ENCODE measurements at regions not wholly inside any gene's neighbourhood (a gene's known extent, or its start where the extent isn't known, plus 50 kb on each side); places are given as distances from the start of the nearest gene placed in this dataset.

- no peak for TF ChIP-seq CTCF (IDR thresholded peaks at IDR 0.05)
- Histone ChIP-seq H3K27me3 (ENCODE audit: control insufficient read depth, insufficient read depth, low read length) (peaks cover 6% of the 10 kb centered on the region), H3K36me3 (ENCODE audit: control insufficient read depth, insufficient read depth, low read length) (no peaks in the 10 kb centered on the region)
These were observed 55.5 kb upstream of the DLX4 start for GRCh38 chr17:49913226-49914095.

GRCh38 chr17:49914096-49914490 lies 54.9 kb upstream of the DLX4 start:
- Histone ChIP-seq H3K27me3 (ENCODE audit: control insufficient read depth, insufficient read depth, low read length) (peaks cover 6% of the 10 kb centered on the region), H3K4me2 (ENCODE audit: low read length) (no peak overlapping the region), H3K79me2 (no peaks in the 10 kb centered on the region)

More at GRCh38 chr17:49913226-49914095, 55.5 kb upstream of the DLX4 start:
- peaks cover 5% of the 10 kb centered on the region for H3K4me1 ChIP-seq
- no peak overlapping the region for H3K4me2 ChIP-seq (ENCODE audit: low read length)
- H2AFZ ChIP-seq, result no peak overlapping the region
- no peaks in the 10 kb centered on the region for H3K79me2 ChIP-seq
- no peaks in the 10 kb centered on the region for H3K9me3 ChIP-seq (ENCODE audit: control insufficient read depth, low read length)
- H3K4me3 ChIP-seq (ENCODE audit: low read depth, low read length), result no peak overlapping the region
- no peak overlapping the region for H3K27ac ChIP-seq
- H3K9ac ChIP-seq, result no peak overlapping the region

GRCh38 chr17:49914664-49915063 lies 54.3 kb upstream of the DLX4 start:
- Histone ChIP-seq H3K9ac (no peak overlapping the region), H3K27me3 (ENCODE audit: control insufficient read depth, insufficient read depth, low read length) (peaks cover 6% of the 10 kb centered on the region), H3K4me3 (ENCODE audit: low read depth, low read length) (no peak overlapping the region), H3K4me1 (peaks cover 5% of the 10 kb centered on the region), H3K27ac (no peak overlapping the region), H3K79me2 (no peaks in the 10 kb centered on the region), H3K36me3 (ENCODE audit: control insufficient read depth, insufficient read depth, low read length) (no peaks in the 10 kb centered on the region), H2AFZ (no peak overlapping the region), H3K4me2 (ENCODE audit: low read length) (no peak overlapping the region), H3K9me3 (ENCODE audit: control insufficient read depth, low read length) (no peaks in the 10 kb centered on the region)
- TF ChIP-seq CTCF (IDR thresholded peaks at IDR 0.05), result no peak

More at GRCh38 chr17:49914096-49914490, 54.9 kb upstream of the DLX4 start:
- Histone ChIP-seq H3K9me3 (ENCODE audit: control insufficient read depth, low read length) (no peaks in the 10 kb centered on the region), H3K4me3 (ENCODE audit: low read depth, low read length) (no peak overlapping the region), H3K4me1 (peaks cover 5% of the 10 kb centered on the region), H2AFZ (no peak overlapping the region), H3K27ac (no peak overlapping the region), H3K36me3 (ENCODE audit: control insufficient read depth, insufficient read depth, low read length) (no peaks in the 10 kb centered on the region), H3K9ac (no peak overlapping the region)
- TF ChIP-seq CTCF (IDR thresholded peaks at IDR 0.05), result no peak

GRCh38 chr17:49915260-49915659 lies 53.7 kb upstream of the DLX4 start:
- Histone ChIP-seq H3K27me3 (ENCODE audit: control insufficient read depth, insufficient read depth, low read length) (peaks cover under 1% of the 10 kb centered on the region), H3K36me3 (ENCODE audit: control insufficient read depth, insufficient read depth, low read length) (no peaks in the 10 kb centered on the region), H3K9me3 (ENCODE audit: control insufficient read depth, low read length) (no peaks in the 10 kb centered on the region), H3K27ac (no peak overlapping the region), H3K79me2 (no peaks in the 10 kb centered on the region), H3K4me2 (ENCODE audit: low read length) (no peak overlapping the region), H3K4me3 (ENCODE audit: low read depth, low read length) (no peak overlapping the region), H3K9ac (no peak overlapping the region), H2AFZ (no peak overlapping the region), H3K4me1 (peaks cover 5% of the 10 kb centered on the region)
- no peak for TF ChIP-seq CTCF (IDR thresholded peaks at IDR 0.05)

- H3K36me3 ChIP-seq (ENCODE audit: control insufficient read depth, insufficient read depth, low read length), result no peaks in the 10 kb centered on the region
- H3K27me3 ChIP-seq (ENCODE audit: control insufficient read depth, insufficient read depth, low read length), result no peaks in the 10 kb centered on the region
- H3K27ac ChIP-seq, result no peak overlapping the region
- H3K4me1 ChIP-seq, result peaks cover 3% of the 10 kb centered on the region
- no peak overlapping the region for H3K4me2 ChIP-seq (ENCODE audit: low read length)
- no peak for TF ChIP-seq CTCF (IDR thresholded peaks at IDR 0.05)
- H2AFZ ChIP-seq, result no peak overlapping the region
- H3K79me2 ChIP-seq, result no peaks in the 10 kb centered on the region
- H3K4me3 ChIP-seq (ENCODE audit: low read depth, low read length), result no peak overlapping the region
- H3K9ac ChIP-seq, result no peak overlapping the region
- no peaks in the 10 kb centered on the region for H3K9me3 ChIP-seq (ENCODE audit: control insufficient read depth, low read length)
These were observed 53.3 kb upstream of the DLX4 start for GRCh38 chr17:49915670-49916069.
